MCF 10A (cell line): ENCODE measurements at regions not wholly inside any gene's neighbourhood (a gene's known extent, or its start where the extent isn't known, plus 50 kb on each side); places are given as distances from the start of the nearest gene placed in this dataset.

Source experiments
- BruUV-seq: library from RNA; stranded (reverse); fragments of 400-500 nt; replicated peaks from 2 replicates; lab custom pipeline; 2021; lab: Mats Ljungman, UMichigan
- CTCF ChIA-PET: fragments of 300-600 bp; sonication (Branson Sonifier 250); formaldehyde crosslinking; extraction: SDS; loops from one replicate; lab custom pipeline; 2021; ENCODE audit warnings: antibody characterized with exemption, inconsistent platforms; lab: Yijun Ruan, JAX
- POLR2A ChIA-PET: fragments of 300-600, 350-650 bp; sonication (Branson Sonifier 250); formaldehyde crosslinking; extraction: SDS; loops from one replicate; lab custom pipeline; 2020; ENCODE audit warnings: antibody characterized with exemption, inconsistent platforms; lab: Yijun Ruan, JAX
- DNase-seq: peaks from one replicate; pipeline ENCODE4 v3.0.0-alpha.2; 2018; ENCODE audit not compliant: unreplicated experiment
- H3K27ac Mint-ChIP-seq: one replicate; pipeline ENCODE4 v1.8.0; 2022; ENCODE audit warnings: mild to moderate bottlenecking, low read depth, mixed read lengths; ENCODE audit not compliant: unreplicated experiment
- H3K27me3 Mint-ChIP-seq: one replicate; pipeline ENCODE4 v1.8.0; 2022; ENCODE audit warnings: mixed read lengths; ENCODE audit not compliant: insufficient read depth, unreplicated experiment
- H3K36me3 Mint-ChIP-seq: one replicate; pipeline ENCODE4 v1.8.0; 2022; ENCODE audit warnings: mild to moderate bottlenecking, moderate library complexity, mixed read lengths; ENCODE audit not compliant: insufficient read depth, unreplicated experiment
- H3K4me1 Mint-ChIP-seq: one replicate; pipeline ENCODE4 v1.8.0; 2022; ENCODE audit warnings: mixed read lengths; ENCODE audit not compliant: insufficient read depth, unreplicated experiment
- H3K4me3 Mint-ChIP-seq: one replicate; pipeline ENCODE4 v1.8.0; 2022; ENCODE audit warnings: mild to moderate bottlenecking, moderate library complexity, mixed read lengths; ENCODE audit not compliant: unreplicated experiment
- H3K9me3 Mint-ChIP-seq: one replicate; pipeline ENCODE4 v1.8.0; 2022; ENCODE audit warnings: mixed read lengths; ENCODE audit not compliant: unreplicated experiment
- CTCF ChIP-seq: fragments of 200-600 bp; IDR thresholded peaks from one replicate; pipeline ENCODE4 v1.8.0; 2022; ENCODE audit warnings: antibody characterized with exemption, mild to moderate bottlenecking; ENCODE audit not compliant: unreplicated experiment
- intact Hi-C: fragments of 100-400 bp; cut with micrococcal nuclease; formaldehyde crosslinking; loops from 2 replicates; pipeline ENCODE4 v1.14.1; 2022

GRCh38 chr10:128267581-128267980 lies 141.4 kb upstream of the MKI67 start:
- Mint-ChIP-seq H3K9me3 (no peaks in the 10 kb centered on the region), H3K27me3 (peaks cover 28% of the 10 kb centered on the region), H3K27ac (no peak overlapping the region), H3K4me3 (no peak overlapping the region), H3K4me1 (no peaks in the 10 kb centered on the region), H3K36me3 (no peaks in the 10 kb centered on the region)
- no peak for TF ChIP-seq CTCF
- DNase-seq: no peak
- BruUV-seq: no TSS peak
- intact Hi-C loops: loop anchor here (5.0 kb wide), 1 partner anchor 1860 kb away; no protein-coding TSS in a partner anchor
- ChIA-PET POLR2A (no interaction called here), CTCF (interaction anchor here (0.6 to 2.6 kb wide), 14 partner anchors 8 to 603 kb away, joined by 3 to 18 read pairs (median 4); no protein-coding TSS in a partner anchor)

GRCh38 chr10:128268015-128268722 lies 141.9 kb upstream of the MKI67 start:
- no TSS peak for BruUV-seq
- POLR2A ChIA-PET: interaction anchor here (1.1 kb wide), 1 partner anchor 1843 kb away, joined by 3 read pairs; the partner anchor contains the start of gene C10orf143
- CTCF ChIA-PET: interaction anchor here (0.6 to 2.6 kb wide), 18 partner anchors 8 to 602 kb away, joined by 3 to 18 read pairs (median 3); no protein-coding TSS in a partner anchor
- Mint-ChIP-seq H3K4me3 (no peak overlapping the region), H3K27me3 (peaks cover 34% of the 10 kb centered on the region), H3K4me1 (no peaks in the 10 kb centered on the region), H3K9me3 (no peaks in the 10 kb centered on the region), H3K36me3 (no peaks in the 10 kb centered on the region), H3K27ac (no peak overlapping the region)
- intact Hi-C loops: loop anchor here (1.0 to 5.0 kb wide), 2 partner anchors 392 to 1859 kb away; no protein-coding TSS in a partner anchor
- peak; percentile 65 for DNase-seq
- peak; percentile 80 for TF ChIP-seq CTCF

GRCh38 chr10:128274938-128275337 lies 148.7 kb upstream of the MKI67 start:
- BruUV-seq: no TSS peak
- H3K27me3 Mint-ChIP-seq: peaks cover 60% of the 10 kb centered on the region
- no peaks in the 10 kb centered on the region for H3K4me1 Mint-ChIP-seq
- H3K36me3 Mint-ChIP-seq: no peaks in the 10 kb centered on the region
- H3K27ac Mint-ChIP-seq: no peak overlapping the region
- intact Hi-C loops: no loop called here
- no peaks in the 10 kb centered on the region for H3K9me3 Mint-ChIP-seq
- no peak overlapping the region for H3K4me3 Mint-ChIP-seq
- CTCF ChIA-PET: interaction anchor here (1.2 kb wide), 1 partner anchor 11 kb away, joined by 4 read pairs; no protein-coding TSS in a partner anchor
- no peak for TF ChIP-seq CTCF
- POLR2A ChIA-PET: interaction anchor here (1.1 kb wide), 1 partner anchor 80 kb away, joined by 3 read pairs; no protein-coding TSS in a partner anchor
- peak; percentile 25 for DNase-seq

GRCh38 chr10:128275388-128276177 lies 149.4 kb upstream of the MKI67 start:
- TF ChIP-seq CTCF: no peak
- H3K9me3 Mint-ChIP-seq: no peaks in the 10 kb centered on the region
- intact Hi-C loops: no loop called here
- BruUV-seq: no TSS peak
- CTCF ChIA-PET: interaction anchor here (0.6 to 1.2 kb wide), 2 partner anchors 12 to 591 kb away, joined by 3 to 4 read pairs; no protein-coding TSS in a partner anchor
- DNase-seq: no peak
- POLR2A ChIA-PET: no interaction called here
- no peak overlapping the region for H3K27ac Mint-ChIP-seq
- no peaks in the 10 kb centered on the region for H3K4me1 Mint-ChIP-seq
- H3K27me3 Mint-ChIP-seq: peaks cover 54% of the 10 kb centered on the region
- H3K4me3 Mint-ChIP-seq: no peak overlapping the region
- H3K36me3 Mint-ChIP-seq: no peaks in the 10 kb centered on the region
